K562 (cell line): ENCODE measurements at regions not wholly inside any gene's neighbourhood (a gene's known extent, or its start where the extent isn't known, plus 50 kb on each side); places are given as distances from the start of the nearest gene placed in this dataset.

Experiments used
- ATAC-seq: fragments of 200-7000 bp; cut with Tn5 transposase; 3 replicates; pipeline ENCODE4 v1.9.1; 2020; ENCODE audit warnings: moderate library complexity
- BruUV-seq: library from RNA; stranded (reverse); fragments of 400-500 nt; replicated peaks from 2 replicates; lab custom pipeline; 2021; lab: Mats Ljungman, UMichigan
- CTCF ChIA-PET: fragments of 300-600 bp; formaldehyde crosslinking; extraction: SDS; loops from one replicate; lab custom pipeline; 2021; ENCODE audit warnings: low intra/inter-chr PET ratio; lab: Yijun Ruan, JAX
- POLR2A ChIA-PET: fragments of 300-600, 350-650 bp; sonication (Branson Sonifier 250); formaldehyde crosslinking; extraction: SDS; loops from one replicate; lab custom pipeline; 2021; ENCODE audit warnings: antibody characterized with exemption, inconsistent platforms; lab: Yijun Ruan, JAX
- DNase-seq, 4 experiments: peaks; one replicate each; pipeline versions ENCODE4 v3.0.0 to v3.0.0-alpha.2; 2011 to 2018; ENCODE audit warnings: low spot score in 3 of 4, mixed read lengths in 3 of 4; ENCODE audit errors: extremely low read depth in 1 of 4
- FAIRE-seq: peaks from 2 replicates; lab custom pipeline; 2011; peaks lifted over from hg19 to GRCh38; lab: Jason Lieb, UNC
- H2AFZ ChIP-seq: 2 replicates; pipeline ENCODE4 v1.6.0; 2011; ENCODE audit warnings: low read depth, low read length, control low read depth, inconsistent platforms
- H3K27ac ChIP-seq: fragments of 200-600 bp; 3 replicates; pipeline ENCODE4 v1.8.0; 2011; ENCODE audit warnings: low read depth, mild to moderate bottlenecking, control low read depth, inconsistent platforms, low read length, moderate library complexity, mixed read lengths; ENCODE audit errors: extremely low read depth
- H3K27me3 ChIP-seq, 2 experiments: fragments of 300-600 bp in 1 of 2; 2 replicates in 1 of 2; 3 replicates in 1 of 2; pipeline versions ENCODE4 v1.6.0 to v1.8.0; 2011; ENCODE audit warnings: inconsistent platforms in 2 of 2, low read length in 2 of 2, mild to moderate bottlenecking in 1 of 2, mixed read lengths in 1 of 2, moderate library complexity in 1 of 2; ENCODE audit not compliant: control insufficient read depth in 2 of 2, insufficient read depth in 2 of 2
- H3K36me3 ChIP-seq: fragments of 300-600 bp; 3 replicates; pipeline ENCODE4 v1.8.0; 2011; ENCODE audit warnings: mild to moderate bottlenecking, low read length, inconsistent platforms; ENCODE audit not compliant: control insufficient read depth, insufficient read depth
- H3K4me1 ChIP-seq, 2 experiments: fragments of 200-600 bp in 1 of 2; replicated peaks in 1 of 2; 2 replicates in 1 of 2; 3 replicates in 1 of 2; pipeline versions ENCODE4 v1.5.1 to v1.8.0; 2011; ENCODE audit warnings: inconsistent platforms in 2 of 2, low read length in 2 of 2, mild to moderate bottlenecking in 1 of 2, mixed read lengths in 1 of 2, moderate library complexity in 1 of 2; ENCODE audit not compliant: control insufficient read depth in 2 of 2, insufficient read depth in 2 of 2
- H3K4me2 ChIP-seq: 2 replicates; pipeline ENCODE4 v1.6.1; 2011; ENCODE audit warnings: low read length, control low read depth, inconsistent platforms, mixed read lengths; ENCODE audit not compliant: insufficient read depth
- H3K4me3 ChIP-seq: fragments of 200-600 bp; sonication (generic), shearing (Covaris generic); 2 replicates; pipeline ENCODE4 v1.5.1; 2016; ENCODE audit warnings: control low read depth, inconsistent platforms
- H3K79me2 ChIP-seq: fragments of 200-600 bp; 3 replicates; pipeline ENCODE4 v1.8.0; 2011; ENCODE audit warnings: low read length, inconsistent platforms; ENCODE audit not compliant: control insufficient read depth, insufficient read depth
- H3K9ac ChIP-seq, 2 experiments: 2 replicates each; pipeline versions ENCODE4 v1.6.0 to v1.6.1; 2011; ENCODE audit warnings: low read depth in 2 of 2, low read length in 2 of 2, control low read depth in 1 of 2, inconsistent platforms in 1 of 2, mild to moderate bottlenecking in 1 of 2, mixed read lengths in 1 of 2; ENCODE audit not compliant: insufficient read depth in 1 of 2
- H3K9me1 ChIP-seq: one replicate; pipeline ENCODE4 v1.6.0; 2011; ENCODE audit warnings: inconsistent platforms, mild to moderate bottlenecking, low read length, moderate library complexity; ENCODE audit not compliant: control insufficient read depth, insufficient read depth
- H3K9me3 ChIP-seq: replicated peaks from 2 replicates; pipeline ENCODE4 v1.5.1; 2011; ENCODE audit warnings: low read depth, low read length, inconsistent platforms; ENCODE audit not compliant: control insufficient read depth, insufficient read depth
- H4K20me1 ChIP-seq: replicated peaks from 2 replicates; pipeline ENCODE4 v1.6.1; 2011; ENCODE audit warnings: low read length, inconsistent platforms, mixed read lengths; ENCODE audit not compliant: control insufficient read depth, insufficient read depth
- BRCA1 ChIP-seq, 2 experiments: fragments of 450-650 bp in 1 of 2; sonication (generic) in 1 of 2; formaldehyde crosslinking in 1 of 2; IDR thresholded peaks; 2 replicates each; pipeline versions ENCODE4 v1.5.0 to v1.6.1; 2017 to 2020; ENCODE audit warnings: mild to moderate bottlenecking in 1 of 2, missing genetic modification reagents in 1 of 2
- CEBPG ChIP-seq, 3 experiments: fragments of 200-800 bp in 1 of 3; sonication (Bioruptor generic) in 1 of 3; sonication (generic) in 1 of 3; formaldehyde crosslinking in 1 of 3; IDR thresholded peaks in 2 of 3; conservative IDR thresholded peaks in 1 of 3; 2 replicates each; pipeline versions ENCODE4 v1.6.1 to v1.8.0; 2016 to 2022; ENCODE audit warnings: missing compliant biosample characterization in 2 of 3, missing genetic modification characterization in 2 of 3, mild to moderate bottlenecking in 1 of 3, missing genetic modification reagents in 1 of 3
- DNMT1 ChIP-seq: fragments of 450-650 bp; IDR thresholded peaks from 2 replicates; pipeline ENCODE4 v1.6.1; 2016; ENCODE audit warnings: antibody characterized with exemption, mild to moderate bottlenecking
- MXI1 ChIP-seq: IDR thresholded peaks from 2 replicates; pipeline ENCODE4 v1.6.1; 2011; ENCODE audit warnings: low read depth, mild to moderate bottlenecking, improper control_type of control experiment, low read length
- NCOA1 ChIP-seq: fragments of 450-650 bp; IDR thresholded peaks from 2 replicates; pipeline ENCODE4 v1.6.1; 2016; ENCODE audit warnings: low read depth
- SIN3B ChIP-seq: fragments of 450-650 bp; IDR thresholded peaks from 2 replicates; pipeline ENCODE4 v1.6.1; 2017; ENCODE audit warnings: low read depth, mild to moderate bottlenecking, moderate library complexity
- SMAD4 ChIP-seq: fragments of 250-450 bp; sonication (Bioruptor Pico); conservative IDR thresholded peaks from 2 replicates; pipeline ENCODE4 v1.8.0; 2021; ENCODE audit warnings: inconsistent platforms, mild to moderate bottlenecking, moderate library complexity
- SRSF9 ChIP-seq: fragments of 200-400 bp; formaldehyde crosslinking; IDR thresholded peaks from 2 replicates; pipeline ENCODE4 v1.6.1; 2017; ENCODE audit warnings: low read depth, low read length, borderline replicate concordance
- U2AF1 ChIP-seq: fragments of 200-400 bp; formaldehyde crosslinking; optimal IDR thresholded peaks from 2 replicates; pipeline ENCODE3; 2017; ENCODE audit warnings: mild to moderate bottlenecking, low read depth, low read length, moderate library complexity
- ZBTB7A ChIP-seq: IDR thresholded peaks from 2 replicates; pipeline ENCODE4 v1.6.1; 2011; ENCODE audit warnings: low read depth, mild to moderate bottlenecking, low read length, moderate library complexity, borderline replicate concordance; ENCODE audit not compliant: control insufficient read depth
- ZNF280B ChIP-seq: fragments of 250-450 bp; sonication (Bioruptor Pico); IDR thresholded peaks from 2 replicates; pipeline ENCODE4 v1.5.1; 2021; ENCODE audit warnings: mild to moderate bottlenecking
- ZNF780A ChIP-seq: fragments of 250-450 bp; sonication (Bioruptor Pico); IDR thresholded peaks from 2 replicates; pipeline ENCODE4 v1.5.0; 2021; ENCODE audit warnings: mild to moderate bottlenecking
- WGBS: fragments of 100-300 bp; shearing (Covaris generic); methylation state at CpG from one replicate; pipeline ENCODE4 v1.1.6; 2016; ENCODE audit warnings: low coverage, mixed read lengths; ENCODE audit not compliant: insufficient coverage; ENCODE audit errors: missing lambda C conversion rate; 5-methylcytosine and 5-hydroxymethylcytosine counted together
- in situ Hi-C: fragments of 300-500 bp; cut with MboI; formaldehyde crosslinking; loops from 4 replicates; pipeline ENCODE4 v1.15.0; 2018; ENCODE audit warnings: inconsistent platforms, mixed read lengths
- intact Hi-C: fragments of 100-400 bp; cut with micrococcal nuclease; formaldehyde crosslinking; loops from 2 replicates; pipeline ENCODE4 v1.14.2; 2022
- TF ChIP-seq, protein P1 (sequence below): fragments of 250-450 bp; sonication (Bioruptor Pico); IDR thresholded peaks from 2 replicates; pipeline ENCODE4 v1.5.0; 2022; ENCODE audit warnings: mild to moderate bottlenecking

DNA sequence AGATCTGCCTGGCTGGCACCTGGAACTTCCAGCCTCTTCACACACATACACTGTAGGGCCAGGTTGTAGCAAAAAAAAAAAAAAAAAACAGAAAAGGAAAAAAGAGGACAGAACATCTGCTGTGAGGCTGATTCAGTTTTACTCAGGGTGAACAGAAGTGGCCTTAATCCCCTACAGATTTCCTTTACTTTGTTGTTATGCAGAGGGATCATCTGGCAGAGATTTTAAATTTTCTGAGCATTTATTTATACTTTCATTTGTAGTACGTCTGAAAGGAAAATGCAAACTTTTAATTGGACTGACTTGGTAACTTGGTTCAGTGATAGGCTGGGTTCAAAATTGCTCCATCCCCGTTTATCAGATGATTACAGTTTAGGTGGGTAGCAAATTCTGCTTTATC lies 50.8 kb upstream of the PRICKLE1 start:
- CTCF ChIA-PET = no interaction called here
- Histone ChIP-seq H2AFZ (no peak overlapping the region), H3K36me3 (no peaks in the 10 kb centered on the region), H3K9me1 (no peaks in the 10 kb centered on the region), H3K4me2 (no peak overlapping the region), H3K27ac (no peak overlapping the region), H3K4me1 (no peaks in the 10 kb centered on the region), H3K79me2 (no peaks in the 10 kb centered on the region), H3K9ac (no peak overlapping the region), H4K20me1 (no peaks in the 10 kb centered on the region), H3K27me3 (no peaks in the 10 kb centered on the region), H3K4me3 (no peak overlapping the region)
- POLR2A ChIA-PET = no interaction called here
- DNase-seq (no peak), FAIRE-seq (no peak), ATAC-seq (no peak)
- no TSS peak for BruUV-seq
- intact Hi-C loops = no loop called here
- in situ Hi-C loops = no loop called here
- 7% methylated on average over 2 of the region's 2 CpGs for WGBS
- TF ChIP-seq, protein P1, sequence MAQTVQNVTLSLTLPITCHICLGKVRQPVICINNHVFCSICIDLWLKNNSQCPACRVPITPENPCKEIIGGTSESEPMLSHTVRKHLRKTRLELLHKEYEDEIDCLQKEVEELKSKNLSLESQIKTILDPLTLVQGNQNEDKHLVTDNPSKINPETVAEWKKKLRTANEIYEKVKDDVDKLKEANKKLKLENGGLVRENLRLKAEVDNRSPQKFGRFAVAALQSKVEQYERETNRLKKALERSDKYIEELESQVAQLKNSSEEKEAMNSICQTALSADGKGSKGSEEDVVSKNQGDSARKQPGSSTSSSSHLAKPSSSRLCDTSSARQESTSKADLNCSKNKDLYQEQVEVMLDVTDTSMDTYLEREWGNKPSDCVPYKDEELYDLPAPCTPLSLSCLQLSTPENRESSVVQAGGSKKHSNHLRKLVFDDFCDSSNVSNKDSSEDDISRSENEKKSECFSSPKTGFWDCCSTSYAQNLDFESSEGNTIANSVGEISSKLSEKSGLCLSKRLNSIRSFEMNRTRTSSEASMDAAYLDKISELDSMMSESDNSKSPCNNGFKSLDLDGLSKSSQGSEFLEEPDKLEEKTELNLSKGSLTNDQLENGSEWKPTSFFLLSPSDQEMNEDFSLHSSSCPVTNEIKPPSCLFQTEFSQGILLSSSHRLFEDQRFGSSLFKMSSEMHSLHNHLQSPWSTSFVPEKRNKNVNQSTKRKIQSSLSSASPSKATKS = no peak
- no peak for TF ChIP-seq NCOA1
- no peak for TF ChIP-seq SMAD4 (CRISPR knock-in tag)
- TF ChIP-seq ZBTB7A = no peak
- no peak for TF ChIP-seq ZNF780A
- no peak for TF ChIP-seq BRCA1 (IDR thresholded peaks at IDR 0.05)
- no peak for TF ChIP-seq BRCA1 (CRISPR knock-in tag; IDR thresholded peaks at IDR 0.05)
- TF ChIP-seq SIN3B = no peak
- TF ChIP-seq SRSF9 = no peak
- no peak for TF ChIP-seq ZNF280B (CRISPR knock-in tag)
- no peak for TF ChIP-seq MXI1
- TF ChIP-seq DNMT1 = no peak
- no peak for TF ChIP-seq CEBPG (CRISPR knock-in tag; IDR thresholded peaks at IDR 0.05)
- TF ChIP-seq CEBPG (tag; conservative IDR thresholded peaks at IDR 0.05 in 1 of 2, IDR thresholded peaks at IDR 0.05 in 1 of 2) = no peak
- no peak for TF ChIP-seq U2AF1
- TF ChIP-seq, all 486 proteins: peak for 0
- no peaks in the 10 kb centered on the region for H3K9me3 ChIP-seq
